ENCODE measurements at regions not wholly inside any gene's neighbourhood (a gene's known extent, or its start where the extent isn't known, plus 50 kb on each side); places are given as distances from the start of the nearest gene placed in this dataset.

- no peak overlapping the region for H3K4me3 ChIP-seq (replicated peaks in 1 of 2; ENCODE audit: low read depth in 2 of 2, low read length in 2 of 2)
- DNase-seq (ENCODE audit: low read depth in 2 of 2), result no peak
- no peak for TF ChIP-seq CTCF (IDR thresholded peaks at IDR 0.05; ENCODE audit: low read depth, low read length)
Measured at GRCh38 chr1:230496451-230496850, 70.3 kb upstream of the PGBD5 start.

GRCh38 chr1:230495891-230496385 is 69.8 kb upstream of the PGBD5 start:
- no peak for TF ChIP-seq CTCF (IDR thresholded peaks at IDR 0.05; ENCODE audit: low read depth, low read length)
- no peak overlapping the region for H3K4me3 ChIP-seq (replicated peaks in 1 of 2; ENCODE audit: low read depth in 2 of 2, low read length in 2 of 2)
- DNase-seq (ENCODE audit: low read depth in 2 of 2), result peak; percentile 4 to 5

- no peak for TF ChIP-seq CTCF (IDR thresholded peaks at IDR 0.05; ENCODE audit: low read depth, low read length)
- no peak overlapping the region for H3K4me3 ChIP-seq (replicated peaks in 1 of 2; ENCODE audit: low read depth in 2 of 2, low read length in 2 of 2)
- DNase-seq (ENCODE audit: low read depth in 2 of 2), result no peak
Measured at GRCh38 chr1:230495076-230495475, 68.9 kb upstream of the PGBD5 start.

- no peak for TF ChIP-seq CTCF (IDR thresholded peaks at IDR 0.05; ENCODE audit: low read depth, low read length)
- no peak for DNase-seq (ENCODE audit: low read depth in 2 of 2)
- H3K4me3 ChIP-seq (replicated peaks in 1 of 2; ENCODE audit: low read depth in 2 of 2, low read length in 2 of 2), result no peak overlapping the region
Measured at GRCh38 chr1:230494514-230494913, 68.4 kb upstream of the PGBD5 start.

GRCh38 chr1:230494026-230494425 is 67.9 kb upstream of the PGBD5 start:
- H3K4me3 ChIP-seq (replicated peaks in 1 of 2; ENCODE audit: low read depth in 2 of 2, low read length in 2 of 2), result no peak overlapping the region
- DNase-seq (ENCODE audit: low read depth in 2 of 2), result no peak
- no peak for TF ChIP-seq CTCF (IDR thresholded peaks at IDR 0.05; ENCODE audit: low read depth, low read length)

GRCh38 chr1:230493264-230493663 is 67.1 kb upstream of the PGBD5 start:
- no peak for TF ChIP-seq CTCF (IDR thresholded peaks at IDR 0.05; ENCODE audit: low read depth, low read length)
- no peak overlapping the region for H3K4me3 ChIP-seq (replicated peaks in 1 of 2; ENCODE audit: low read depth in 2 of 2, low read length in 2 of 2)
- no peak for DNase-seq (ENCODE audit: low read depth in 2 of 2)

GRCh38 chr1:230490436-230490835 is 64.3 kb upstream of the PGBD5 start:
- TF ChIP-seq CTCF (IDR thresholded peaks at IDR 0.05; ENCODE audit: low read depth, low read length), result no peak
- DNase-seq (ENCODE audit: low read depth in 2 of 2), result no peak
- H3K4me3 ChIP-seq (replicated peaks in 1 of 2; ENCODE audit: low read depth in 2 of 2, low read length in 2 of 2), result no peak overlapping the region
